ENCODE measurements at regions not wholly inside any gene's neighbourhood (a gene's known extent, or its start where the extent isn't known, plus 50 kb on each side); places are given as distances from the start of the nearest gene placed in this dataset.

GRCh38 chr16:54655121-54655590 lies 275.5 kb upstream of the IRX5 start:
- Histone ChIP-seq H3K4ac (ENCODE audit: low read depth in 1 of 2, low read length in 2 of 2) (no peak overlapping the region), H2BK12ac (ENCODE audit: low read length in 2 of 2) (no peak overlapping the region), H3K4me3 (ENCODE audit: insufficient read depth in 1 of 2, low read depth in 1 of 2, low read length in 2 of 2) (peak overlapping the region in 1 of 2 experiments; percentile 22), H2AFZ (ENCODE audit: low read depth, low read length) (no peak overlapping the region), H2BK15ac (ENCODE audit: low read depth, poor library complexity, severe bottlenecking) (no peak overlapping the region), H4K8ac (ENCODE audit: low read length) (no peak overlapping the region), H3K79me1 (replicated peaks; ENCODE audit: low read length, poor library complexity, severe bottlenecking) (no peaks in the 10 kb centered on the region), H3K4me1 (ENCODE audit: control insufficient read depth, insufficient read depth, low read depth, low read length) (peaks cover 8% of the 10 kb centered on the region), H3K18ac (ENCODE audit: low read depth in 1 of 2, low read length in 2 of 2) (no peak overlapping the region), H4K91ac (ENCODE audit: low read length) (no peak overlapping the region), H3K36me3 (ENCODE audit: control insufficient read depth in 1 of 2, insufficient read depth in 2 of 2, low read depth in 1 of 2, low read length in 2 of 2) (no peaks in the 10 kb centered on the region), H3K27me3 (ENCODE audit: control insufficient read depth in 1 of 2, insufficient read depth in 1 of 2, low read length in 2 of 2) (no peaks in the 10 kb centered on the region), H3K23ac (ENCODE audit: low read length in 2 of 2) (no peak overlapping the region), H3K9me3 (ENCODE audit: control insufficient read depth, low read length) (peaks cover under 1% of the 10 kb centered on the region), H2AK5ac (ENCODE audit: low read length, severe bottlenecking) (no peak overlapping the region), H3K27ac (ENCODE audit: low read length, poor library complexity, severe bottlenecking) (no peak overlapping the region), H3K4me2 (ENCODE audit: low read length, poor library complexity, severe bottlenecking) (peak overlapping the region; percentile 33), H2BK5ac (ENCODE audit: low read depth, low read length, poor library complexity, severe bottlenecking) (no peak overlapping the region), H3K14ac (ENCODE audit: low read length in 2 of 2) (no peak overlapping the region), H2BK120ac (ENCODE audit: low read depth, low read length) (no peak overlapping the region), H3K9ac (ENCODE audit: low read length) (peak overlapping the region; percentile 75)
- WGBS: 14% methylated on average over 12 of the region's 14 CpGs
- no peak for DNase-seq

DNA sequence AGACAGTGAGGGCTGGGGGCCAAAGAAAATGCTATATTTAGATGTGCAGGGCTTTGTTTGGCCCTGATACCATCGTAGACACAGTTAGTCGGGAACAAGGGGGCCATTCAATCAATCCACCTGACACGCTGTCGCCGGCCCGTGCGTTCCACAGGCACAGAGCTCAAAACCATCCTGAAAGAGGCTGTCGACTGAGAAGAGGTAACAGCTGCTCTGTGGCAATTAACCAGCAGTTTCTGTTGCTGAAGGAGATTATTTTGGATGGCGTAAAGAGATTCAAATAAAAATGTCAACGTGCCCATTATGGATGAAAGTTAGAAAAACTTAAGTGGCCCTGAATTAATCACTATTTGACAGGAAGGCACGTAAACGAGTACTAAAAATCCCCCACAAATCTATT lies 276.2 kb upstream of the IRX5 start:
- H3K36me3 ChIP-seq (ENCODE audit: control insufficient read depth in 1 of 2, insufficient read depth in 2 of 2, low read depth in 1 of 2, low read length in 2 of 2): no peaks in the 10 kb centered on the region
- H3K27me3 ChIP-seq (ENCODE audit: control insufficient read depth in 1 of 2, insufficient read depth in 1 of 2, low read length in 2 of 2): no peaks in the 10 kb centered on the region
- H3K14ac ChIP-seq (ENCODE audit: low read length in 2 of 2): no peak overlapping the region
- H3K4me1 ChIP-seq (ENCODE audit: control insufficient read depth, insufficient read depth, low read depth, low read length): peaks cover 9% of the 10 kb centered on the region
- no peaks in the 10 kb centered on the region for H3K79me1 ChIP-seq (replicated peaks; ENCODE audit: low read length, poor library complexity, severe bottlenecking)
- no peak overlapping the region for H2AK5ac ChIP-seq (ENCODE audit: low read length, severe bottlenecking)
- H3K27ac ChIP-seq (ENCODE audit: low read length, poor library complexity, severe bottlenecking): no peak overlapping the region
- H4K91ac ChIP-seq (ENCODE audit: low read length): no peak overlapping the region
- no peak overlapping the region for H3K23ac ChIP-seq (ENCODE audit: low read length in 2 of 2)
- no peaks in the 10 kb centered on the region for H3K9me3 ChIP-seq (ENCODE audit: control insufficient read depth, low read length)
- H3K4me3 ChIP-seq (ENCODE audit: insufficient read depth in 1 of 2, low read depth in 1 of 2, low read length in 2 of 2): no peak overlapping the region
- WGBS: 24% methylated on average over 8 of the region's 12 CpGs
- H3K4me2 ChIP-seq (ENCODE audit: low read length, poor library complexity, severe bottlenecking): no peak overlapping the region
- no peak overlapping the region for H2BK12ac ChIP-seq (ENCODE audit: low read length in 2 of 2)
- no peak overlapping the region for H2BK120ac ChIP-seq (ENCODE audit: low read depth, low read length)
- no peak overlapping the region for H3K4ac ChIP-seq (ENCODE audit: low read depth in 1 of 2, low read length in 2 of 2)
- H2BK15ac ChIP-seq (ENCODE audit: low read depth, poor library complexity, severe bottlenecking): no peak overlapping the region
- no peak overlapping the region for H2AFZ ChIP-seq (ENCODE audit: low read depth, low read length)
- no peak overlapping the region for H3K18ac ChIP-seq (ENCODE audit: low read depth in 1 of 2, low read length in 2 of 2)
- H4K8ac ChIP-seq (ENCODE audit: low read length): no peak overlapping the region
- H3K9ac ChIP-seq (ENCODE audit: low read length): no peak overlapping the region
- DNase-seq: no peak
- no peak overlapping the region for H2BK5ac ChIP-seq (ENCODE audit: low read depth, low read length, poor library complexity, severe bottlenecking)

- Histone ChIP-seq H3K27ac (ENCODE audit: low read length, poor library complexity, severe bottlenecking) (no peak overlapping the region), H3K36me3 (ENCODE audit: control insufficient read depth in 1 of 2, insufficient read depth in 2 of 2, low read depth in 1 of 2, low read length in 2 of 2) (no peaks in the 10 kb centered on the region), H3K4me1 (ENCODE audit: control insufficient read depth, insufficient read depth, low read depth, low read length) (peaks cover 12% of the 10 kb centered on the region), H3K18ac (ENCODE audit: low read depth in 1 of 2, low read length in 2 of 2) (no peak overlapping the region), H3K79me1 (replicated peaks; ENCODE audit: low read length, poor library complexity, severe bottlenecking) (no peaks in the 10 kb centered on the region), H3K9ac (ENCODE audit: low read length) (no peak overlapping the region), H2BK5ac (ENCODE audit: low read depth, low read length, poor library complexity, severe bottlenecking) (no peak overlapping the region), H3K27me3 (ENCODE audit: control insufficient read depth in 1 of 2, insufficient read depth in 1 of 2, low read length in 2 of 2) (no peaks in the 10 kb centered on the region), H4K8ac (ENCODE audit: low read length) (no peak overlapping the region), H3K23ac (ENCODE audit: low read length in 2 of 2) (no peak overlapping the region), H3K14ac (ENCODE audit: low read length in 2 of 2) (no peak overlapping the region), H3K9me3 (ENCODE audit: control insufficient read depth, low read length) (no peaks in the 10 kb centered on the region), H3K4ac (ENCODE audit: low read depth in 1 of 2, low read length in 2 of 2) (no peak overlapping the region), H2BK12ac (ENCODE audit: low read length in 2 of 2) (no peak overlapping the region), H4K91ac (ENCODE audit: low read length) (no peak overlapping the region), H3K4me2 (ENCODE audit: low read length, poor library complexity, severe bottlenecking) (no peak overlapping the region), H2AK5ac (ENCODE audit: low read length, severe bottlenecking) (no peak overlapping the region), H2AFZ (ENCODE audit: low read depth, low read length) (no peak overlapping the region), H2BK15ac (ENCODE audit: low read depth, poor library complexity, severe bottlenecking) (no peak overlapping the region), H3K4me3 (ENCODE audit: insufficient read depth in 1 of 2, low read depth in 1 of 2, low read length in 2 of 2) (no peak overlapping the region), H2BK120ac (ENCODE audit: low read depth, low read length) (no peak overlapping the region)
- no peak for DNase-seq
- 38% methylated on average over 5 of the region's 6 CpGs for whole genome bisulfite sequencing
Measured at GRCh38 chr16:54652201-54652770, 278.4 kb upstream of the IRX5 start.

DNA sequence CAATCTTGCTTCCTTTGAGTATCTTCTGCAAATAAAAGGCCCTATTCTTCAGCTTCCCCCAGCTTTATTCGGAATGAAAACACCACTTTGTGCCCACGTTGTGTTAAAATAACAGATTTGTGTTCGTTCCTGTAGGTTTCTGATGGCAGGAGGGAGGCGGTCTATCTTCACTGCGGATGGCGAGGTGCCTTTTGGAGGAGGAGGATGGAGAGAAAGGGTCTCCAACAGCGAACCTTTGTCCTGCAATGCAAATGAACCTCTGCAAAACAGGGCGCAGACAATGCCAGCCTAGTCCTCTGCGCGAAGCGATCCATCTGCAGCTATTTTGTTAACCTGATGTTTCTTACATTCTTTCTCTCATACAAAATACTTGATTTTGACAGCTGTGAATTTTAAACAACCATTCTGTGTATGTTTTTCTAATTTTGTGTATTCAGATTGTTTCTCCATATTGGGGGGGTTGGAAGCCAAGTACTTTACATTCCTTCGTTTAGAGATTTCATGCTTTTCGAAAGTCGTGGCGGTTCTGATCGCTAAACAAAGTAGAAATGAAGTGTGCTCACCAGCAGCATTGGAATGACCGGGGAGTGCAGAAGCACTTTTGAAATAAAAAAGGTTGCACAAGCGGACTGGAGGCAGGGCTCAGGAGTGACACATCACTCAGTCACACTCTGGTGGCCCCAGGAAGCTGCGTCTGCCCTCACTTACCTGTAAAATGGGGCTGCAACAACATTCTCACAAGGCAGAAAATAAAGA lies 279.0 kb upstream of the IRX5 start:
- DNase-seq: no peak
- Histone ChIP-seq H3K4me3 (ENCODE audit: insufficient read depth in 1 of 2, low read depth in 1 of 2, low read length in 2 of 2) (no peak overlapping the region), H3K9me3 (ENCODE audit: control insufficient read depth, low read length) (no peaks in the 10 kb centered on the region), H2AK5ac (ENCODE audit: low read length, severe bottlenecking) (no peak overlapping the region), H2BK5ac (ENCODE audit: low read depth, low read length, poor library complexity, severe bottlenecking) (no peak overlapping the region), H3K27ac (ENCODE audit: low read length, poor library complexity, severe bottlenecking) (no peak overlapping the region), H2BK15ac (ENCODE audit: low read depth, poor library complexity, severe bottlenecking) (no peak overlapping the region), H4K91ac (ENCODE audit: low read length) (no peak overlapping the region), H2BK12ac (ENCODE audit: low read length in 2 of 2) (no peak overlapping the region), H4K8ac (ENCODE audit: low read length) (no peak overlapping the region), H3K4me1 (ENCODE audit: control insufficient read depth, insufficient read depth, low read depth, low read length) (peaks cover 12% of the 10 kb centered on the region), H3K23ac (ENCODE audit: low read length in 2 of 2) (no peak overlapping the region), H3K18ac (ENCODE audit: low read depth in 1 of 2, low read length in 2 of 2) (no peak overlapping the region), H3K4ac (ENCODE audit: low read depth in 1 of 2, low read length in 2 of 2) (no peak overlapping the region), H2AFZ (ENCODE audit: low read depth, low read length) (no peak overlapping the region), H3K14ac (ENCODE audit: low read length in 2 of 2) (no peak overlapping the region), H3K9ac (ENCODE audit: low read length) (no peak overlapping the region), H3K4me2 (ENCODE audit: low read length, poor library complexity, severe bottlenecking) (no peak overlapping the region), H3K27me3 (ENCODE audit: control insufficient read depth in 1 of 2, insufficient read depth in 1 of 2, low read length in 2 of 2) (no peaks in the 10 kb centered on the region), H3K79me1 (replicated peaks; ENCODE audit: low read length, poor library complexity, severe bottlenecking) (no peaks in the 10 kb centered on the region), H2BK120ac (ENCODE audit: low read depth, low read length) (no peak overlapping the region), H3K36me3 (ENCODE audit: control insufficient read depth in 1 of 2, insufficient read depth in 2 of 2, low read depth in 1 of 2, low read length in 2 of 2) (no peaks in the 10 kb centered on the region)
- WGBS: 21% methylated on average over 19 of the region's 19 CpGs
